ENCODE measurements at regions not wholly inside any gene's neighbourhood (a gene's known extent, or its start where the extent isn't known, plus 50 kb on each side); places are given as distances from the start of the nearest gene placed in this dataset.

DNA sequence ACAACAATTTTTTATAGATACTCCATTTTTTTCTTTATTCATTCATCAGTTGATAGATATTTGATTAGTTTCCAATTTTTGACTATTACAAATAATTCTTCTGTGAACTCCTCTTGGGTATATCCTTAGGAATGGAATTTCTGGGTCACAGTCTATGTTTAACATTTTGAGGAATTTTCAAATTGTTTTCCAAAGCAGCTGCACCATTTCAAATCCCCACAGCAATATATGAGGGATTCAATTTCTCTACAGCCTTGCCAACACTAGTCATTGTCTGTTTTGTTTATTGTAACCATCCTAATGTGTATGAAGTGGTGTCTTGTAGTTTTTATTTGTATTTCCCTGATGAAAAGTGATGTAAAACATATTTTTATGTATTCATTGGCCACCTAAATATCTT lies 320.3 kb upstream of the DEFB112 start:
- intact Hi-C loops (cut with micrococcal nuclease; ENCODE audit: unreplicated experiment), result no loop called here
- no peak for TF ChIP-seq POLR2AphosphoS5 (IDR thresholded peaks at IDR 0.05; ENCODE audit: low read depth, low read length)
- TF ChIP-seq SIN3A (IDR thresholded peaks at IDR 0.05; ENCODE audit: borderline replicate concordance, insufficient read depth, low read depth, low read length), result no peak
- TF ChIP-seq, protein P1, sequence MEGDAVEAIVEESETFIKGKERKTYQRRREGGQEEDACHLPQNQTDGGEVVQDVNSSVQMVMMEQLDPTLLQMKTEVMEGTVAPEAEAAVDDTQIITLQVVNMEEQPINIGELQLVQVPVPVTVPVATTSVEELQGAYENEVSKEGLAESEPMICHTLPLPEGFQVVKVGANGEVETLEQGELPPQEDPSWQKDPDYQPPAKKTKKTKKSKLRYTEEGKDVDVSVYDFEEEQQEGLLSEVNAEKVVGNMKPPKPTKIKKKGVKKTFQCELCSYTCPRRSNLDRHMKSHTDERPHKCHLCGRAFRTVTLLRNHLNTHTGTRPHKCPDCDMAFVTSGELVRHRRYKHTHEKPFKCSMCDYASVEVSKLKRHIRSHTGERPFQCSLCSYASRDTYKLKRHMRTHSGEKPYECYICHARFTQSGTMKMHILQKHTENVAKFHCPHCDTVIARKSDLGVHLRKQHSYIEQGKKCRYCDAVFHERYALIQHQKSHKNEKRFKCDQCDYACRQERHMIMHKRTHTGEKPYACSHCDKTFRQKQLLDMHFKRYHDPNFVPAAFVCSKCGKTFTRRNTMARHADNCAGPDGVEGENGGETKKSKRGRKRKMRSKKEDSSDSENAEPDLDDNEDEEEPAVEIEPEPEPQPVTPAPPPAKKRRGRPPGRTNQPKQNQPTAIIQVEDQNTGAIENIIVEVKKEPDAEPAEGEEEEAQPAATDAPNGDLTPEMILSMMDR (IDR thresholded peaks at IDR 0.05), result no peak
- TF ChIP-seq, protein P2, sequence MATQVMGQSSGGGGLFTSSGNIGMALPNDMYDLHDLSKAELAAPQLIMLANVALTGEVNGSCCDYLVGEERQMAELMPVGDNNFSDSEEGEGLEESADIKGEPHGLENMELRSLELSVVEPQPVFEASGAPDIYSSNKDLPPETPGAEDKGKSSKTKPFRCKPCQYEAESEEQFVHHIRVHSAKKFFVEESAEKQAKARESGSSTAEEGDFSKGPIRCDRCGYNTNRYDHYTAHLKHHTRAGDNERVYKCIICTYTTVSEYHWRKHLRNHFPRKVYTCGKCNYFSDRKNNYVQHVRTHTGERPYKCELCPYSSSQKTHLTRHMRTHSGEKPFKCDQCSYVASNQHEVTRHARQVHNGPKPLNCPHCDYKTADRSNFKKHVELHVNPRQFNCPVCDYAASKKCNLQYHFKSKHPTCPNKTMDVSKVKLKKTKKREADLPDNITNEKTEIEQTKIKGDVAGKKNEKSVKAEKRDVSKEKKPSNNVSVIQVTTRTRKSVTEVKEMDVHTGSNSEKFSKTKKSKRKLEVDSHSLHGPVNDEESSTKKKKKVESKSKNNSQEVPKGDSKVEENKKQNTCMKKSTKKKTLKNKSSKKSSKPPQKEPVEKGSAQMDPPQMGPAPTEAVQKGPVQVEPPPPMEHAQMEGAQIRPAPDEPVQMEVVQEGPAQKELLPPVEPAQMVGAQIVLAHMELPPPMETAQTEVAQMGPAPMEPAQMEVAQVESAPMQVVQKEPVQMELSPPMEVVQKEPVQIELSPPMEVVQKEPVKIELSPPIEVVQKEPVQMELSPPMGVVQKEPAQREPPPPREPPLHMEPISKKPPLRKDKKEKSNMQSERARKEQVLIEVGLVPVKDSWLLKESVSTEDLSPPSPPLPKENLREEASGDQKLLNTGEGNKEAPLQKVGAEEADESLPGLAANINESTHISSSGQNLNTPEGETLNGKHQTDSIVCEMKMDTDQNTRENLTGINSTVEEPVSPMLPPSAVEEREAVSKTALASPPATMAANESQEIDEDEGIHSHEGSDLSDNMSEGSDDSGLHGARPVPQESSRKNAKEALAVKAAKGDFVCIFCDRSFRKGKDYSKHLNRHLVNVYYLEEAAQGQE (IDR thresholded peaks at IDR 0.05; ENCODE audit: insufficient read depth in 1 of 2, low read depth in 2 of 2, low read length in 1 of 2), result no peak
- POLR2A ChIA-PET, result no interaction called here
- in situ Hi-C loops (cut with HindIII; ENCODE audit: low pct_unique_long_range_greater_than_20kb, low sequenced_read_pairs), result no loop called here
- Histone ChIP-seq H3K4me3 (ENCODE audit: low read depth in 2 of 2, low read length in 2 of 2) (no peak overlapping the region), H3K9me3 (ENCODE audit: control insufficient read depth, insufficient read depth, low read depth, low read length) (no peaks in the 10 kb centered on the region; the same call in 1 of the 2 replicates), H3K27ac (ENCODE audit: low read length) (no peak overlapping the region), H3K27me3 (ENCODE audit: control insufficient read depth, insufficient read depth, low read length) (no peaks in the 10 kb centered on the region), H3K36me3 (ENCODE audit: control insufficient read depth, insufficient read depth, low read length) (no peaks in the 10 kb centered on the region), H3K4me1 (ENCODE audit: control insufficient read depth, insufficient read depth, low read length) (no peaks in the 10 kb centered on the region)
- no peak for DNase-seq (ENCODE audit: low read depth, low spot score)
- no peak for ATAC-seq
- no TSS peak for BruUV-seq (replicated peaks)
- CTCF ChIA-PET, result no interaction called here

DNA sequence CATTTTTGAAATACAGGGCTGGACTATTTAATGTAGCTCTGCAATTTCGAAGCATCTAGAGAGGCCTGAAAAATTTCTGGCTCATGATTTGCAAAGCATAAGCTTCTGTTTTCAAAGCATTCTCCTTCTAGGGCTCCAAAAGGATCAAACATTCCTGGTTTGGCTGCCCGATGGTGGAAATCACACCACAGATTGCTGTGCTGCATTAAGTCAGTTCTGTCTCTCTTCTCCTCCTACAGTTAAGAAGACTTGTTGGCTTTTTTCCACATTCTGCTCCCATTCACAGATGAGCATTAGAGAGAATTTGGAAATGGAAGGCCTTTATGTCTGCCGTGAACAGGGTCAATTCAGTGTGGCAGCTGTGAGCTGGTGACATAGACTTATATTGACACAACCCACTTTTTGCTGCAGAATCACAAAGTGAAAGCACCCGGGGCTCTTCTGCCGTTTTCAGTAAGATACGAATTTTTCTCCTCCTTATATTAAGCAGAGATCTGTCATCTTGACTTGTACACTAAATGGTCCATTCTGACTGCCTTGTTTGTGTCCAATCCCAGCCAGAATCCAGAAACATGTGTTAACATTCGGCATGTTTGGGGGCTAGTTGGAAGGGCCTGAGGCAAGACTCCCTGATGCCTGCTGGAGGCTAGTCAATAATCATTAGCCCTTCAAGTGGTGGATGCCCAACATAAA lies 330.8 kb upstream of the DEFB112 start:
- no peaks in the 10 kb centered on the region for H3K27me3 ChIP-seq (ENCODE audit: control insufficient read depth, insufficient read depth, low read length)
- DNase-seq (ENCODE audit: low read depth, low spot score) (no peak), ATAC-seq (no peak)
- ChIA-PET CTCF (no interaction called here), POLR2A (no interaction called here)
- peak overlapping the region; percentile 13 to 16; a peak in 3 of 4 replicates for H3K4me3 ChIP-seq (ENCODE audit: low read depth in 2 of 2, low read length in 2 of 2)
- H3K36me3 ChIP-seq (ENCODE audit: control insufficient read depth, insufficient read depth, low read length), result no peaks in the 10 kb centered on the region; the same call in 1 of the 2 replicates
- intact Hi-C loops (cut with micrococcal nuclease; ENCODE audit: unreplicated experiment), result no loop called here
- no peaks in the 10 kb centered on the region for H3K4me1 ChIP-seq (ENCODE audit: control insufficient read depth, insufficient read depth, low read length)
- H3K9me3 ChIP-seq (ENCODE audit: control insufficient read depth, insufficient read depth, low read depth, low read length), result peaks cover 3% of the 10 kb centered on the region
- in situ Hi-C loops (cut with HindIII; ENCODE audit: low pct_unique_long_range_greater_than_20kb, low sequenced_read_pairs), result no loop called here
- H3K27ac ChIP-seq (ENCODE audit: low read length), result no peak overlapping the region
- TF ChIP-seq TCF7L2 (IDR thresholded peaks at IDR 0.05; ENCODE audit: low read depth, low read length), result no peak
- no peak for TF ChIP-seq POLR2AphosphoS5 (IDR thresholded peaks at IDR 0.05; ENCODE audit: low read depth, low read length)
- TF ChIP-seq, protein P2 (IDR thresholded peaks at IDR 0.05; ENCODE audit: insufficient read depth in 1 of 2, low read depth in 2 of 2, low read length in 1 of 2), result no peak
- no peak for TF ChIP-seq SIN3A (IDR thresholded peaks at IDR 0.05; ENCODE audit: borderline replicate concordance, insufficient read depth, low read depth, low read length)
- TF ChIP-seq, protein P1 (IDR thresholded peaks at IDR 0.05), result no peak
- BruUV-seq (replicated peaks), result no TSS peak
